ENCODE measurements at regions not wholly inside any gene's neighbourhood (a gene's known extent, or its start where the extent isn't known, plus 50 kb on each side); places are given as distances from the start of the nearest gene placed in this dataset.

DNA sequence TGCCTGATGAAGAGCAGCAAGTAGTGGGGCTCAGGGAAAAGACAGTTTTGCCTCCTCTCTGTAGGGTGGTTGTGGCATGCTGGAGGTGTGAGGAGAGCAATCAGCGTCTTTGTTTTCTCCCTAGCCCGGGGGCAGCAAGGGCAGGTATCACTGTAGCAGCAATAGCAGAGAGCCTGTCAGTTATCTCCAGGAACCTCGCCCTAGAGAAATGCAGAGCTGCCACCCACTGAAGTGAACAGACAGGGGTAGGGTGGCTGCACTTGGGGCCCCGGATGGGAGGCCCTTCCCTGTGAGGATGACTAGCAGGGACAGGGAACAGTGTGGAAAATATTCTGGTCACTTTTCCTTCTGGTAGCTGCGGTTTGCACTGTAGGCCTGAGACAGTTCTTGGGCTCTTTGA, 886.5 kb downstream of the CDH8 start:
- H3K79me2 ChIP-seq (ENCODE audit: insufficient read depth, low read length), result no peaks in the 10 kb centered on the region
- H3F3A ChIP-seq (ENCODE audit: insufficient read depth), result no peaks in the 10 kb centered on the region
- H3K27me3 ChIP-seq (ENCODE audit: low read length), result no peaks in the 10 kb centered on the region
- no peak overlapping the region for H2AFZ ChIP-seq (ENCODE audit: low read depth, low read length, severe bottlenecking)
- no peak for TF ChIP-seq EZH2phosphoT487 (conservative IDR thresholded peaks at IDR 0.05; ENCODE audit: low read length)
- TF ChIP-seq, protein P1, sequence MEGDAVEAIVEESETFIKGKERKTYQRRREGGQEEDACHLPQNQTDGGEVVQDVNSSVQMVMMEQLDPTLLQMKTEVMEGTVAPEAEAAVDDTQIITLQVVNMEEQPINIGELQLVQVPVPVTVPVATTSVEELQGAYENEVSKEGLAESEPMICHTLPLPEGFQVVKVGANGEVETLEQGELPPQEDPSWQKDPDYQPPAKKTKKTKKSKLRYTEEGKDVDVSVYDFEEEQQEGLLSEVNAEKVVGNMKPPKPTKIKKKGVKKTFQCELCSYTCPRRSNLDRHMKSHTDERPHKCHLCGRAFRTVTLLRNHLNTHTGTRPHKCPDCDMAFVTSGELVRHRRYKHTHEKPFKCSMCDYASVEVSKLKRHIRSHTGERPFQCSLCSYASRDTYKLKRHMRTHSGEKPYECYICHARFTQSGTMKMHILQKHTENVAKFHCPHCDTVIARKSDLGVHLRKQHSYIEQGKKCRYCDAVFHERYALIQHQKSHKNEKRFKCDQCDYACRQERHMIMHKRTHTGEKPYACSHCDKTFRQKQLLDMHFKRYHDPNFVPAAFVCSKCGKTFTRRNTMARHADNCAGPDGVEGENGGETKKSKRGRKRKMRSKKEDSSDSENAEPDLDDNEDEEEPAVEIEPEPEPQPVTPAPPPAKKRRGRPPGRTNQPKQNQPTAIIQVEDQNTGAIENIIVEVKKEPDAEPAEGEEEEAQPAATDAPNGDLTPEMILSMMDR (IDR thresholded peaks at IDR 0.05; ENCODE audit: insufficient read depth, low read length, poor library complexity, severe bottlenecking), result no peak
- H3K27ac ChIP-seq (ENCODE audit: low read depth, low read length), result no peak overlapping the region
- no peak overlapping the region for H3K4me3 ChIP-seq (ENCODE audit: insufficient read depth, low read length, poor library complexity, severe bottlenecking)
- H4K20me1 ChIP-seq (ENCODE audit: low read depth, low read length), result no peaks in the 10 kb centered on the region
- no peak overlapping the region for H3K9ac ChIP-seq (ENCODE audit: low read length)
- no peak overlapping the region for H3K4me2 ChIP-seq (ENCODE audit: low read depth, low read length, poor library complexity, severe bottlenecking)
- H3K9me3 ChIP-seq (ENCODE audit: insufficient read depth, low read length), result no peaks in the 10 kb centered on the region
- H3K9me2 ChIP-seq (replicated peaks; ENCODE audit: insufficient read depth, low read length), result no peaks in the 10 kb centered on the region
- no peaks in the 10 kb centered on the region for H3K36me3 ChIP-seq (ENCODE audit: low read length)

DNA sequence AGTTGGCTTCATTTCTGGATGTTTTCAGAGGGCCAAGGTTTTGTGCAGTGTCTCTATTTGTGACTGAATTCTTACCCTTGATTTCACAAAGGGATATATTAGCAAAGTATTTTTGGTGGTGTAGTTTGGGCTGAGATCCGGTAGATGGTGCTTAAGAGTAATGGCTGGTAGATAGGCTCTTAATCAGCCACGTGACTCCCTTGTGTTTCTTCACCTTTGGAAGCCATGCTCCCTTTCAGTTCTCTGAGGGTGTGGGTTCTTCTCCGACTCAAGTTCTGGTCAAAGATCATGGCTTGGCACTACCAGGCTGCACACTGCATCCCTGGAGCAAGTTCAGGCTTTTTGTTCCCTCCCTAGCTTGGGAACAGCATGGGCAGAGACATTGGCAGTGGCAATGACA, 887.3 kb downstream of the CDH8 start:
- H3F3A ChIP-seq (ENCODE audit: insufficient read depth), result no peaks in the 10 kb centered on the region
- H3K9ac ChIP-seq (ENCODE audit: low read length), result no peak overlapping the region
- no peaks in the 10 kb centered on the region for H3K27me3 ChIP-seq (ENCODE audit: low read length)
- H4K20me1 ChIP-seq (ENCODE audit: low read depth, low read length), result no peaks in the 10 kb centered on the region
- TF ChIP-seq, protein P1 (IDR thresholded peaks at IDR 0.05; ENCODE audit: insufficient read depth, low read length, poor library complexity, severe bottlenecking), result peak; percentile 12
- TF ChIP-seq EZH2phosphoT487 (conservative IDR thresholded peaks at IDR 0.05; ENCODE audit: low read length), result no peak
- no peak overlapping the region for H2AFZ ChIP-seq (ENCODE audit: low read depth, low read length, severe bottlenecking)
- no peaks in the 10 kb centered on the region for H3K9me3 ChIP-seq (ENCODE audit: insufficient read depth, low read length)
- no peak overlapping the region for H3K27ac ChIP-seq (ENCODE audit: low read depth, low read length)
- no peak overlapping the region for H3K4me2 ChIP-seq (ENCODE audit: low read depth, low read length, poor library complexity, severe bottlenecking)
- no peaks in the 10 kb centered on the region for H3K9me2 ChIP-seq (replicated peaks; ENCODE audit: insufficient read depth, low read length)
- no peaks in the 10 kb centered on the region for H3K36me3 ChIP-seq (ENCODE audit: low read length)
- H3K4me3 ChIP-seq (ENCODE audit: insufficient read depth, low read length, poor library complexity, severe bottlenecking), result no peak overlapping the region
- H3K79me2 ChIP-seq (ENCODE audit: insufficient read depth, low read length), result no peaks in the 10 kb centered on the region

DNA sequence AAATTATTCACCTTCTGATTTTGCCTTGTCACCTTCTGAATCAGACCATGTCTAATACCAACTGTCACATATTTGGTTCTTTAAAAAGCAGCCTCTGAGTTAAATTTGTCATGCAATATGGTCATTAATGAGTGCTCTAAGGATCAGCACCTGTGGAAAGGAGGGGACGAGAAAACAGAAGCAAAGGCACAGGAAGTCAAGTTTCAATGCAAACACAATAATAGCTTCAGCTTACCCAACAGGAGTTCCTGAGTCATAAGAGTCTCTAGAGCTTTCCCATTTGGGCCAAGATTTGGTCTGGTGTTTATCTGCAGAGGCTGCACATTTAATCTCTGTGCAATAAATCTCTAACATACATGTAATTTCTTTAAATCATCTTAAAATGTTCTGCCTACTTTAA, 889.8 kb downstream of the CDH8 start:
- no peak overlapping the region for H3K4me2 ChIP-seq (ENCODE audit: low read depth, low read length, poor library complexity, severe bottlenecking)
- H3K4me3 ChIP-seq (ENCODE audit: insufficient read depth, low read length, poor library complexity, severe bottlenecking), result no peak overlapping the region
- H3K9me2 ChIP-seq (replicated peaks; ENCODE audit: insufficient read depth, low read length), result no peaks in the 10 kb centered on the region
- no peaks in the 10 kb centered on the region for H3F3A ChIP-seq (ENCODE audit: insufficient read depth)
- TF ChIP-seq, protein P1 (IDR thresholded peaks at IDR 0.05; ENCODE audit: insufficient read depth, low read length, poor library complexity, severe bottlenecking), result no peak
- TF ChIP-seq EZH2phosphoT487 (conservative IDR thresholded peaks at IDR 0.05; ENCODE audit: low read length), result no peak
- no peaks in the 10 kb centered on the region for H4K20me1 ChIP-seq (ENCODE audit: low read depth, low read length)
- H3K9ac ChIP-seq (ENCODE audit: low read length), result no peak overlapping the region
- no peak overlapping the region for H3K27ac ChIP-seq (ENCODE audit: low read depth, low read length)
- H2AFZ ChIP-seq (ENCODE audit: low read depth, low read length, severe bottlenecking), result no peak overlapping the region
- no peaks in the 10 kb centered on the region for H3K36me3 ChIP-seq (ENCODE audit: low read length)
- no peaks in the 10 kb centered on the region for H3K79me2 ChIP-seq (ENCODE audit: insufficient read depth, low read length)
- H3K9me3 ChIP-seq (ENCODE audit: insufficient read depth, low read length), result no peaks in the 10 kb centered on the region
- H3K27me3 ChIP-seq (ENCODE audit: low read length), result no peaks in the 10 kb centered on the region

Measured in SU-DHL-6 (cell line).